Liver (tissue), 8 donors: ENCODE measurements at regions not wholly inside any gene's neighbourhood (a gene's known extent, or its start where the extent isn't known, plus 50 kb on each side); places are given as distances from the start of the nearest gene placed in this dataset.

ENCODE experiments used
- DNase-seq: peaks from one replicate; pipeline ENCODE4 v3.0.0-alpha.2; 2017; ENCODE audit warnings: low spot score
- H3K27ac ChIP-seq, 2 donors: one replicate each; pipeline ENCODE4 v1.7.0; 2013; ENCODE audit warnings: inconsistent platforms in 2 of 2, low read length in 2 of 2, control low read depth in 1 of 2, low read depth in 1 of 2, mild to moderate bottlenecking in 1 of 2
- H3K27me3 ChIP-seq, 4 donors: one replicate each; pipeline versions ENCODE4 v1.6.1 to v1.7.0; 2013; ENCODE audit warnings: low read length in 3 of 4, inconsistent platforms in 1 of 4, mild to moderate bottlenecking in 1 of 4, moderate library complexity in 1 of 4; ENCODE audit not compliant: control insufficient read depth in 4 of 4, insufficient read depth in 4 of 4
- H3K36me3 ChIP-seq, 4 donors: one replicate each; pipeline versions ENCODE4 v1.6.1 to v1.7.0; 2013; ENCODE audit warnings: low read length in 3 of 4, mild to moderate bottlenecking in 3 of 4, low read depth in 1 of 4, moderate library complexity in 1 of 4; ENCODE audit not compliant: control insufficient read depth in 4 of 4, insufficient read depth in 3 of 4
- H3K4me1 ChIP-seq, 4 donors: one replicate each; pipeline versions ENCODE4 v1.6.1 to v1.7.0; 2013; ENCODE audit warnings: low read length in 3 of 4, mild to moderate bottlenecking in 3 of 4, moderate library complexity in 1 of 4; ENCODE audit not compliant: control insufficient read depth in 4 of 4, insufficient read depth in 4 of 4
- H3K4me3 ChIP-seq, 3 donors: one replicate each; pipeline versions ENCODE4 v1.6.1 to v1.7.0; 2013; ENCODE audit warnings: low read length in 3 of 3, control low read depth in 1 of 3, low read depth in 1 of 3, mild to moderate bottlenecking in 1 of 3
- H3K9ac ChIP-seq, 2 donors: one replicate each; pipeline ENCODE4 v1.7.0; 2013; ENCODE audit warnings: low read length in 2 of 2, mild to moderate bottlenecking in 2 of 2, moderate library complexity in 2 of 2, control low read depth in 1 of 2, low read depth in 1 of 2
- H3K9me3 ChIP-seq, 4 donors: one replicate each; pipeline versions ENCODE4 v1.6.1 to v1.7.0; 2013; ENCODE audit warnings: low read length in 3 of 4; ENCODE audit not compliant: control insufficient read depth in 4 of 4
- ATF3 ChIP-seq: IDR thresholded peaks from 2 replicates; pipeline ENCODE4 v1.6.1; 2016; ENCODE audit warnings: antibody characterized with exemption
- CTCF ChIP-seq: fragments of 150-350 bp; IDR thresholded peaks from 2 replicates; pipeline ENCODE4 v1.5.1; 2017; ENCODE audit warnings: improper control_type of control experiment, low read depth, low read length; ENCODE audit not compliant: missing input control
- EGR1 ChIP-seq, 2 donors: IDR thresholded peaks; 2 replicates each; pipeline ENCODE4 v1.6.1; 2016 to 2018; ENCODE audit warnings: antibody characterized with exemption in 2 of 2, low read depth in 2 of 2
- GABPA ChIP-seq, 2 donors: IDR thresholded peaks in 1 of 2; conservative IDR thresholded peaks in 1 of 2; 2 replicates each; pipeline ENCODE4 v1.6.1; 2016; ENCODE audit warnings: antibody characterized with exemption in 2 of 2, mild to moderate bottlenecking in 1 of 2, moderate library complexity in 1 of 2
- HNF4A ChIP-seq, 2 donors: conservative IDR thresholded peaks; 2 replicates each; pipeline ENCODE4 v1.6.1; 2016; ENCODE audit warnings: antibody characterized with exemption in 2 of 2, mild to moderate bottlenecking in 2 of 2
- HNF4G ChIP-seq: IDR thresholded peaks from 2 replicates; pipeline ENCODE4 v1.6.1; 2016; ENCODE audit warnings: antibody characterized with exemption
- JUND ChIP-seq, 2 donors: IDR thresholded peaks; 2 replicates each; pipeline ENCODE4 v1.6.1; 2016; ENCODE audit warnings: antibody characterized with exemption in 2 of 2
- MAX ChIP-seq: IDR thresholded peaks from 2 replicates; pipeline ENCODE4 v1.6.1; 2016; ENCODE audit warnings: antibody characterized with exemption
- NR2F2 ChIP-seq: IDR thresholded peaks from 2 replicates; pipeline ENCODE4 v1.6.1; 2016; ENCODE audit warnings: antibody characterized with exemption
- RAD21 ChIP-seq, 2 donors: IDR thresholded peaks; 2 replicates each; pipeline ENCODE4 v1.6.1; 2016; ENCODE audit warnings: antibody characterized with exemption in 2 of 2, mild to moderate bottlenecking in 2 of 2
- REST ChIP-seq: IDR thresholded peaks from 2 replicates; pipeline ENCODE4 v1.6.1; 2016; ENCODE audit warnings: antibody characterized with exemption, mild to moderate bottlenecking
- RXRA ChIP-seq, 2 donors: IDR thresholded peaks; 2 replicates each; pipeline ENCODE4 v1.6.1; 2017 to 2018; ENCODE audit warnings: antibody characterized with exemption in 2 of 2, mild to moderate bottlenecking in 1 of 2
- SP1 ChIP-seq: IDR thresholded peaks from 2 replicates; pipeline ENCODE4 v1.6.1; 2018; ENCODE audit warnings: antibody characterized with exemption, mild to moderate bottlenecking
- WGBS: extraction: QIAGEN DNeasy Blood & Tissue Kit; methylation state at CpG from one replicate; pipeline ENCODE4 v1.1.7; 2013; 5-methylcytosine and 5-hydroxymethylcytosine counted together
- donor health status: healthy.
- donor health status: healthy.
- donor health status: healthy.
- donor health status: healthy.
- donor health status: healthy.

- TF ChIP-seq SP1 (no peak), MAX (no peak), GABPA (IDR thresholded peaks at IDR 0.05 in 1 of 2, conservative IDR thresholded peaks at IDR 0.05 in 1 of 2) (no peak)
- H3K4me1 ChIP-seq: no peaks in the 10 kb centered on the region
- H3K9ac ChIP-seq: no peak overlapping the region
- H3K4me3 ChIP-seq: no peak overlapping the region
- WGBS: 62% methylated on average over 1 of the region's 1 CpG
- no peaks in the 10 kb centered on the region for H3K27me3 ChIP-seq
- H3K36me3 ChIP-seq: no peaks in the 10 kb centered on the region
- no peaks in the 10 kb centered on the region for H3K9me3 ChIP-seq
- no peak overlapping the region for H3K27ac ChIP-seq
- DNase-seq: no peak
Observed at GRCh38 chr11:41533761-41534160, 74.3 kb upstream of the LRRC4C start.

- DNase-seq: no peak
- H3K27ac ChIP-seq: no peak overlapping the region
- no peaks in the 10 kb centered on the region for H3K9me3 ChIP-seq
- H3K27me3 ChIP-seq: no peaks in the 10 kb centered on the region
- no peak overlapping the region for H3K9ac ChIP-seq
- 47% methylated on average over 4 of the region's 4 CpGs for WGBS
- TF ChIP-seq HNF4A (conservative IDR thresholded peaks at IDR 0.05): no peak
- no peak for TF ChIP-seq SP1
- no peaks in the 10 kb centered on the region for H3K4me1 ChIP-seq
- H3K4me3 ChIP-seq: no peak overlapping the region
- H3K36me3 ChIP-seq: no peaks in the 10 kb centered on the region
Observed at GRCh38 chr11:41534391-41534790, 74.9 kb upstream of the LRRC4C start.

GRCh38 chr11:41534861-41535260 is 75.4 kb upstream of the LRRC4C start:
- Histone ChIP-seq H3K9me3 (no peaks in the 10 kb centered on the region), H3K36me3 (no peaks in the 10 kb centered on the region), H3K4me3 (no peak overlapping the region), H3K27ac (no peak overlapping the region), H3K9ac (no peak overlapping the region), H3K27me3 (no peaks in the 10 kb centered on the region), H3K4me1 (no peaks in the 10 kb centered on the region)
- 45% methylated on average over 2 of the region's 2 CpGs for WGBS
- DNase-seq: no peak
- TF ChIP-seq REST (no peak), GABPA (IDR thresholded peaks at IDR 0.05 in 1 of 2, conservative IDR thresholded peaks at IDR 0.05 in 1 of 2) (no peak), JUND (IDR thresholded peaks at IDR 0.05) (no peak), EGR1 (IDR thresholded peaks at IDR 0.05; ENCODE audit: low read depth in 2 of 2) (no peak), HNF4A (conservative IDR thresholded peaks at IDR 0.05) (no peak), NR2F2 (no peak), RAD21 (IDR thresholded peaks at IDR 0.05) (no peak), ATF3 (no peak), HNF4G (no peak), CTCF (no peak), RXRA (IDR thresholded peaks at IDR 0.05) (no peak)
